ENCODE measurements at regions not wholly inside any gene's neighbourhood (a gene's known extent, or its start where the extent isn't known, plus 50 kb on each side); places are given as distances from the start of the nearest gene placed in this dataset.

GRCh38 chrX:132270699-132271098 lies 51.5 kb upstream of the RAP2C start:
- Histone ChIP-seq H3K4me2 (ENCODE audit: insufficient read depth, low read length) (no peak overlapping the region), H3K79me2 (ENCODE audit: insufficient read depth, low read length) (no peaks in the 10 kb centered on the region), H3K27me3 (ENCODE audit: insufficient read depth, low read length, poor library complexity) (no peaks in the 10 kb centered on the region), H3K27ac (ENCODE audit: low read length) (no peak overlapping the region), H2AFZ (ENCODE audit: low read depth, low read length) (no peak overlapping the region), H3K36me3 (ENCODE audit: insufficient read depth, low read length) (no peaks in the 10 kb centered on the region), H3K4me1 (ENCODE audit: insufficient read depth, low read length) (no peaks in the 10 kb centered on the region), H4K20me1 (ENCODE audit: insufficient read depth, low read length) (no peaks in the 10 kb centered on the region), H3K9ac (ENCODE audit: low read depth, low read length) (no peak overlapping the region), H3K9me3 (ENCODE audit: insufficient read depth, low read length, severe bottlenecking) (no peaks in the 10 kb centered on the region), H3K4me3 (ENCODE audit: low read depth in 1 of 2, low read length in 2 of 2) (no peak overlapping the region)
- DNase-seq (no peak), ATAC-seq (ENCODE audit: insufficient read depth, low read depth) (no peak)
- TF ChIP-seq EZH2 (IDR thresholded peaks at IDR 0.05; ENCODE audit: borderline replicate concordance, low read depth, low read length, severe bottlenecking), result no peak
- no peak for TF ChIP-seq CTCF (IDR thresholded peaks at IDR 0.05; ENCODE audit: borderline replicate concordance, extremely low read depth, low read length, poor library complexity, severe bottlenecking)

GRCh38 chrX:132270021-132270420 lies 50.8 kb upstream of the RAP2C start:
- no peak overlapping the region for H3K9ac ChIP-seq (ENCODE audit: low read depth, low read length)
- H2AFZ ChIP-seq (ENCODE audit: low read depth, low read length), result no peak overlapping the region
- H3K4me2 ChIP-seq (ENCODE audit: insufficient read depth, low read length), result no peak overlapping the region
- H3K4me3 ChIP-seq (ENCODE audit: low read depth in 1 of 2, low read length in 2 of 2), result no peak overlapping the region
- no peak for DNase-seq
- H3K79me2 ChIP-seq (ENCODE audit: insufficient read depth, low read length), result no peaks in the 10 kb centered on the region
- H3K27ac ChIP-seq (ENCODE audit: low read length), result no peak overlapping the region
- no peaks in the 10 kb centered on the region for H3K9me3 ChIP-seq (ENCODE audit: insufficient read depth, low read length, severe bottlenecking)
- no peaks in the 10 kb centered on the region for H4K20me1 ChIP-seq (ENCODE audit: insufficient read depth, low read length)
- no peaks in the 10 kb centered on the region for H3K4me1 ChIP-seq (ENCODE audit: insufficient read depth, low read length)
- no peak for ATAC-seq (ENCODE audit: insufficient read depth, low read depth)
- no peak for TF ChIP-seq EZH2 (IDR thresholded peaks at IDR 0.05; ENCODE audit: borderline replicate concordance, low read depth, low read length, severe bottlenecking)
- TF ChIP-seq CTCF (IDR thresholded peaks at IDR 0.05; ENCODE audit: borderline replicate concordance, extremely low read depth, low read length, poor library complexity, severe bottlenecking), result no peak
- H3K36me3 ChIP-seq (ENCODE audit: insufficient read depth, low read length), result no peaks in the 10 kb centered on the region
- no peaks in the 10 kb centered on the region for H3K27me3 ChIP-seq (ENCODE audit: insufficient read depth, low read length, poor library complexity)

Data from DND-41 (cell line).